Neural crest cell (in vitro differentiated cells): ENCODE measurements at regions not wholly inside any gene's neighbourhood (a gene's known extent, or its start where the extent isn't known, plus 50 kb on each side); places are given as distances from the start of the nearest gene placed in this dataset.

ENCODE experiments used
- DNase-seq: peaks from one replicate; pipeline ENCODE4 v3.0.0; 2021; ENCODE audit warnings: low read depth, mixed read lengths, low spot score
- H3K27ac Mint-ChIP-seq: one replicate; pipeline ENCODE4 v1.8.0; 2021; ENCODE audit warnings: mild to moderate bottlenecking, mixed read lengths; ENCODE audit not compliant: unreplicated experiment
- H3K27me3 Mint-ChIP-seq: 2 replicates; pipeline ENCODE4 v1.8.0; 2021; ENCODE audit warnings: low read depth, mild to moderate bottlenecking, mixed read lengths
- H3K36me3 Mint-ChIP-seq: 2 replicates; pipeline ENCODE4 v1.8.0; 2021; ENCODE audit warnings: low read depth, mild to moderate bottlenecking, mixed read lengths
- H3K4me1 Mint-ChIP-seq: 2 replicates; pipeline ENCODE4 v1.8.0; 2021; ENCODE audit warnings: mixed read lengths
- H3K4me3 Mint-ChIP-seq: one replicate; pipeline ENCODE4 v1.8.0; 2021; ENCODE audit warnings: mild to moderate bottlenecking, mixed read lengths
- H3K9me3 Mint-ChIP-seq: 2 replicates; pipeline ENCODE4 v1.8.0; 2021; ENCODE audit warnings: mixed read lengths
- CTCF ChIP-seq: fragments of 200-600 bp; sonication (generic); conservative IDR thresholded peaks from 2 replicates; pipeline ENCODE4 v1.5.0; 2021; ENCODE audit warnings: antibody characterized with exemption, mild to moderate bottlenecking

DNA sequence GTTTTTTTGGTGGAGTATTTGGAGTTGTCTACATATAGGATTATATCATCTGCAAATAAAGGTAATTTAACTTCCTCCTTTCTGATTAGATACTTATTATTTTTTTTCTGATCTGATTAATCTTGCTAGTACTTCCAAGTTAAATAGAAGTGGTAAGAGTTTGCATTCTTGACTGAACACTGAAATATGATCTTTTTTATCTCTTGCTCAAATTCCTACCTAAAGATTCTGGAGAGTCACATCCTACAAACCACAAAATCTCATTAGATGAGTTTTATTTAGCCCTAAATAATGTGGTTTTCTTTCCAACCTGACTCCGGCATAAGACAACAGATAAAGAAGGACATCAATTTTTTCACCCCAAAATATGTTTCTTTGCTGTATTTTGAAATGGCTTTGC is 977.9 kb upstream of the GBE1 start:
- H3K9me3 Mint-ChIP-seq = no peaks in the 10 kb centered on the region
- H3K27ac Mint-ChIP-seq = no peak overlapping the region
- H3K27me3 Mint-ChIP-seq = no peaks in the 10 kb centered on the region

GRCh38 chr3:82736696-82737277 is 975.3 kb upstream of the GBE1 start:
- no peak for DNase-seq
- no peak for TF ChIP-seq CTCF

More for the DNA sequence above, 977.9 kb upstream of the GBE1 start:
- Mint-ChIP-seq H3K4me1 (peaks cover 7% of the 10 kb centered on the region), H3K36me3 (no peaks in the 10 kb centered on the region), H3K4me3 (no peak overlapping the region)
- no peak for TF ChIP-seq CTCF
- DNase-seq = no peak

DNA sequence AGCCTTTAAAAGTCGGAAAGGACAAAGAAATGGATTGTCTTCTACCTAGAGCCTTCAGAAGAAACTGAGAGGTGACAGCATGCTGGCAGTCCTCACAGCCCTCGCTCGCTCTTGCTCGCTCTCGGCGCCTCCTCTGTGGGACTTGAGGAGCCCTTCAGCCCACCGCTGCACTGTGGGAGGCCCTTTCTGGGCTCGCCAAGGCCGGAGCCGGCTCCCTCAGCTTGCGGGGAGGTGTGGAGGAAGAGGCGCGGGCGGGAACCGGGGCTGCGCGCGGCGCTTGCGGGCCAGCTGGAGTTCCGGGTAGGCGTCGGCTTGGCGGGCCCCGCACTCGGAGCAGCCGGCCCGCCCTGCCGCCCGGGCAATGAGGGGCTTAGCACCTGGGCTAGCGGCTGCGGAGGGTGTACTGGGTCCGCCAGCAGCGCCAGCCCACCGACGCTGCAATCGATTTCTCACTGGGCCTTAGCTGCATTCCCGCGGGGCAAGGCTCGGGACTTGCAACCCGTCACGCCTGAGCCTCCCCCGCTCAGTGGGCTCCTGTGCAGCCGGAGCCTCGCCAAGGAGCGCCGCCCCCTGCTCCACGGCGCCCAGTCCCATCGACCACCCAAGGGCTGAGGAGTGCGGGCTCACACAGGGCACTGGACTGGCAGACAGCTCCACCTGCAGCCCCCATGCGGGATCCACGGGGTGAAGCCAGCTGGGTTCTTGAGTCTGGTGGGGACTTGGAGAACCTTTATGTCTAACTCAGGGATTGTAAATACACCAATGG is 953.8 kb upstream of the GBE1 start:
- H3K27ac Mint-ChIP-seq = no peak overlapping the region
- no peak for DNase-seq
- no peak for TF ChIP-seq CTCF
- H3K4me1 Mint-ChIP-seq = no peaks in the 10 kb centered on the region
- no peak overlapping the region for H3K4me3 Mint-ChIP-seq
- H3K27me3 Mint-ChIP-seq = no peaks in the 10 kb centered on the region
- peaks cover 5% of the 10 kb centered on the region for H3K9me3 Mint-ChIP-seq
- H3K36me3 Mint-ChIP-seq = peaks cover 2% of the 10 kb centered on the region

More at GRCh38 chr3:82736696-82737277, 975.3 kb upstream of the GBE1 start:
- Mint-ChIP-seq H3K4me3 (no peak overlapping the region), H3K9me3 (no peaks in the 10 kb centered on the region), H3K27me3 (no peaks in the 10 kb centered on the region), H3K36me3 (no peaks in the 10 kb centered on the region), H3K4me1 (peaks cover 7% of the 10 kb centered on the region), H3K27ac (no peak overlapping the region)

DNA sequence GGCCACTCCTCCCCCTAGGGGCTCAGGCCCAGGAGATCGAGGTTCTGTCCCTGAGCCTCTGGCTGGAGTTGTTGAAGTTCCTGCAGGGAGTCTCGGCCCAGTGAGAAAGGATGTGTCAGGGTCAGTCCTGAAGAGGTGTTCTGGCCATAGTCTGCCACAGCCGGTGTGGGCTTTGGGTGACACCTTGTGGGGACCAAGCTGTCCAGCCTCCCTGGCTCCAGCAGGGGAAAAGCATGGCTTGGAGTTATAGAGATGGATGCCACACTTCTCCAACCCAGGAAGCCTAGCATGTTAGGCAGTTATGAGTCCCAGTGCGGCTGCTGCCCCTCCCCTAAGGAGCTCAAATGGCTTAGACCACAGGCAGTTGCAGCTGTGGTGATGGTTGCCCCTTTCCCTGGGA is 945.6 kb upstream of the GBE1 start:
- H3K27ac Mint-ChIP-seq = no peak overlapping the region
- no peak overlapping the region for H3K4me3 Mint-ChIP-seq
- peaks cover 6% of the 10 kb centered on the region for H3K9me3 Mint-ChIP-seq
- no peak for DNase-seq
- H3K27me3 Mint-ChIP-seq = no peaks in the 10 kb centered on the region
- TF ChIP-seq CTCF = no peak
- no peaks in the 10 kb centered on the region for H3K36me3 Mint-ChIP-seq
- peaks cover 3% of the 10 kb centered on the region for H3K4me1 Mint-ChIP-seq

DNA sequence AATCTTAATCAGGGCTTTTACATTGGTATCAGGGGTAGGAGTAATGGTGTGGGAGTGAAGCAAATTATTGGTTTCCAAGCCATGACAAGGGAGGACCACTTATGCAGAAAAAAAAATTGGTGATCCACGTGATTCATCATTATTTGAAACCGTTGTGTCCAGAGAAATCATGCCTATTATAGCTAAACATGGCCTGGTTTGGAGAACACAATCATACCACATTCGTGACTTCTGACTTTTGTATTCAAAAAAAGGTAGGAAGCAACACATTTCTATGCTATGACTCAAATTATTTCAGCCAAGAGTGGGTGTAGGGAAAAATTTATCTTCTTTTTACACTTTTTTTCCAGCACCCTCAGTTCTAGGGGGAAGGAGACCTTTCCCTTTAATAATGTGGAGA is 924.3 kb upstream of the GBE1 start:
- Mint-ChIP-seq H3K27ac (no peak overlapping the region), H3K4me1 (peaks cover 4% of the 10 kb centered on the region), H3K27me3 (no peaks in the 10 kb centered on the region), H3K9me3 (no peaks in the 10 kb centered on the region), H3K4me3 (no peak overlapping the region), H3K36me3 (no peaks in the 10 kb centered on the region)
- no peak for TF ChIP-seq CTCF
- DNase-seq = no peak
